ENCODE measurements at regions not wholly inside any gene's neighbourhood (a gene's known extent, or its start where the extent isn't known, plus 50 kb on each side); places are given as distances from the start of the nearest gene placed in this dataset.

DNA sequence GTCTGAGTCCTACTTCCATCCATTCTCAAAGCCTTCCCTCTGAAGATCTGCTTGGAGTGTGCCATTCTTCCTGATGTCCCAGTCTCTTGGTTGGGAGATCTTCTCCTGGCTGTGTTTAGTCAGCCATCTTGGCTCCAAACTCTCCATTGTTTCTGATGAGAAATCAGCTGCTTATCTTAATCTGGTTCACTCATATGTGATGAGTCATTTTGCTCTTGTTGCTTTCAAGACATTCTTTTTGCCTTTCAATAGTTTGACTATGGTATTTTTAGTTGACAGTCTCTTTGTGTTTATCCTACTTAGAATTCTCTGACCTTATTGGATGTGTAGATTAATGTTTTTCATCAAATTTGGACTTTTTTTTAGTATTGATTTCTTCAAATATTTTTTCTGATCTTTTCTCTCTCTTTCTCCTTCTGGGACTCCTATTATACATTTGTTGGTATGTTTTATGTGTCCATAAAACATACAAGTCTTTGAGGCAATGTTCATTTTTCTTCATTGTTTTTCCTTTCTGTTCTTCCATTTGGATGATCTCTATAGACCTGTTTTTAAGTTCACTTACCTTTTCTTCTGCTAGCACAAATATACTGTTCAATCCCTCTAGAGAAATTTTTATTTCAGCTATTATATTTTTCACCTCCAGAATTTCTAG is 77.2 kb upstream of the CLPB start:
- H3K9me3 Mint-ChIP-seq (ENCODE audit: low read depth), result peaks cover 56% of the 10 kb centered on the region
- H3K4me1 Mint-ChIP-seq (ENCODE audit: low read depth), result no peaks in the 10 kb centered on the region
- TF ChIP-seq, protein P1, sequence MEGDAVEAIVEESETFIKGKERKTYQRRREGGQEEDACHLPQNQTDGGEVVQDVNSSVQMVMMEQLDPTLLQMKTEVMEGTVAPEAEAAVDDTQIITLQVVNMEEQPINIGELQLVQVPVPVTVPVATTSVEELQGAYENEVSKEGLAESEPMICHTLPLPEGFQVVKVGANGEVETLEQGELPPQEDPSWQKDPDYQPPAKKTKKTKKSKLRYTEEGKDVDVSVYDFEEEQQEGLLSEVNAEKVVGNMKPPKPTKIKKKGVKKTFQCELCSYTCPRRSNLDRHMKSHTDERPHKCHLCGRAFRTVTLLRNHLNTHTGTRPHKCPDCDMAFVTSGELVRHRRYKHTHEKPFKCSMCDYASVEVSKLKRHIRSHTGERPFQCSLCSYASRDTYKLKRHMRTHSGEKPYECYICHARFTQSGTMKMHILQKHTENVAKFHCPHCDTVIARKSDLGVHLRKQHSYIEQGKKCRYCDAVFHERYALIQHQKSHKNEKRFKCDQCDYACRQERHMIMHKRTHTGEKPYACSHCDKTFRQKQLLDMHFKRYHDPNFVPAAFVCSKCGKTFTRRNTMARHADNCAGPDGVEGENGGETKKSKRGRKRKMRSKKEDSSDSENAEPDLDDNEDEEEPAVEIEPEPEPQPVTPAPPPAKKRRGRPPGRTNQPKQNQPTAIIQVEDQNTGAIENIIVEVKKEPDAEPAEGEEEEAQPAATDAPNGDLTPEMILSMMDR (IDR thresholded peaks at IDR 0.05), result no peak
- peaks cover 9% of the 10 kb centered on the region for H3K36me3 Mint-ChIP-seq (ENCODE audit: low read depth)
- no peak overlapping the region for H3K4me3 Mint-ChIP-seq (ENCODE audit: unreplicated experiment)
- no peak for DNase-seq (ENCODE audit: low spot score)
- H3K27me3 Mint-ChIP-seq (ENCODE audit: low read depth), result peaks cover 18% of the 10 kb centered on the region
- no peak overlapping the region for H3K27ac Mint-ChIP-seq (ENCODE audit: unreplicated experiment)

- H3K36me3 Mint-ChIP-seq (ENCODE audit: low read depth), result peaks cover 11% of the 10 kb centered on the region
- TF ChIP-seq, protein P1 (IDR thresholded peaks at IDR 0.05), result no peak
- no peaks in the 10 kb centered on the region for H3K4me1 Mint-ChIP-seq (ENCODE audit: low read depth)
- H3K9me3 Mint-ChIP-seq (ENCODE audit: low read depth), result peaks cover 59% of the 10 kb centered on the region
- no peak for DNase-seq (ENCODE audit: low spot score)
- no peak overlapping the region for H3K4me3 Mint-ChIP-seq (ENCODE audit: unreplicated experiment)
- peaks cover 22% of the 10 kb centered on the region for H3K27me3 Mint-ChIP-seq (ENCODE audit: low read depth)
- H3K27ac Mint-ChIP-seq (ENCODE audit: unreplicated experiment), result no peak overlapping the region
Observed at GRCh38 chr11:72507050-72507449, 72.7 kb upstream of the CLPB start.

DNA sequence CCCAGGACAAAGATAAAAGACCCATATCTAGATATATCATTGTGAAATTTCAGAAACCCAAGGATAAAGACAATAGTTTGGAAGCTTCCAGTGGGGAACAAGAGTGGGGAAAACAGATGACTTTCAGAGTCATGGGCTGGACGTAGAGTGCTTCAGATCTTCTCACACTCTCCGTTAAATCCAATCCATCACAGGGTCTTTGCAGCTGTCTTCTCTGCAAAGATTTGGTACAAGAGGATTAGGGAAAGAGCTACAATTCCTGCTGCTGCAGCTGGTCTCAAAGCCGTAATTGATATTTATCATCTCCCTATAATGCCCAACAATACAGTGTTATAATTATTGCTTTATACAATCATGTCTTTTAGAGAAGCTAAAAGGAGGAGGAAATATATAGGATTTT is 63.4 kb upstream of the CLPB start:
- no peak for DNase-seq (ENCODE audit: low spot score)
- Mint-ChIP-seq H3K27me3 (ENCODE audit: low read depth) (peaks cover 12% of the 10 kb centered on the region), H3K27ac (ENCODE audit: unreplicated experiment) (no peak overlapping the region), H3K4me1 (ENCODE audit: low read depth) (peaks cover 3% of the 10 kb centered on the region), H3K9me3 (ENCODE audit: low read depth) (peaks cover 8% of the 10 kb centered on the region), H3K36me3 (ENCODE audit: low read depth) (peaks cover 5% of the 10 kb centered on the region), H3K4me3 (ENCODE audit: unreplicated experiment) (no peak overlapping the region)
- TF ChIP-seq, protein P1 (IDR thresholded peaks at IDR 0.05), result no peak

GRCh38 chr11:72494109-72494429 is 59.7 kb upstream of the CLPB start:
- Mint-ChIP-seq H3K27me3 (ENCODE audit: low read depth) (peaks cover 20% of the 10 kb centered on the region), H3K4me1 (ENCODE audit: low read depth) (peaks cover 3% of the 10 kb centered on the region), H3K9me3 (ENCODE audit: low read depth) (no peaks in the 10 kb centered on the region), H3K4me3 (ENCODE audit: unreplicated experiment) (no peak overlapping the region), H3K27ac (ENCODE audit: unreplicated experiment) (no peak overlapping the region), H3K36me3 (ENCODE audit: low read depth) (no peaks in the 10 kb centered on the region)
- TF ChIP-seq, protein P1 (IDR thresholded peaks at IDR 0.05), result no peak
- DNase-seq (ENCODE audit: low spot score), result no peak

DNA sequence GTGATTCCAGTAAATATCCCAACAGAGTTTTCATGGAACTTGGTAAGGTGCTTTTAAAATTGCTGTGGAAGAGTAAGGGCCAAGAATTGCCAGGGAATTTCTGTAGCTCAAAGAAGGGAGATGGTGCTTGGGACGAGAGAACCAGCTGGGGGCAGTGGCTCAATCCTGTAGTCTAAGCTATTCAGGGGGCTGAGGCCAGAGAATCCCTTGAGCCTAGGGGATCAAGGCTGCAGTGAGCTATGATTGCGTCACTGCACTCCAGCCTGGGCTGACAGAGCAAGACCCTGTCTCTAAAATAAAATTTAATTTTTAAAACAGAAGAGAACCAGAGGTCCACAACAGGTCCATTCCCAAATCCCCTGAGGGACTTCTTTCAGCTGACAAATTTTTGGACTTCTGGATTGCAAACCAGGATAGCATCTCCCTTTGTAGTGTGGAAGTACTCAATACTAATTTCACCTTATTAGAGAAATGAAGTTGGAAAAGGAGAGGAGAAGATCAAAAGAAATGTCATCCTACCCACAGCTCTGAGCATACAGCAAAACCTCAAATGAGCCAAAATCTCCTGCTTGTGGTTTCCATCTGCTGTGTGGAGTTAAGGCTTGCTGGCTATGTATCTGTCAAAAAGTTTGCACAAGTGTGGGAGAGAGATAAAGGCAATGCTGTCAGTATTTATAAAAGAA is 59.2 kb upstream of the CLPB start:
- Mint-ChIP-seq H3K36me3 (ENCODE audit: low read depth) (no peaks in the 10 kb centered on the region), H3K27ac (ENCODE audit: unreplicated experiment) (no peak overlapping the region), H3K27me3 (ENCODE audit: low read depth) (peaks cover 21% of the 10 kb centered on the region), H3K9me3 (ENCODE audit: low read depth) (no peaks in the 10 kb centered on the region), H3K4me1 (ENCODE audit: low read depth) (peaks cover 3% of the 10 kb centered on the region), H3K4me3 (ENCODE audit: unreplicated experiment) (no peak overlapping the region)
- no peak for DNase-seq (ENCODE audit: low spot score)
- TF ChIP-seq, protein P1 (IDR thresholded peaks at IDR 0.05), result no peak
